Chondrocyte (in vitro differentiated cells): ENCODE measurements at regions not wholly inside any gene's neighbourhood (a gene's known extent, or its start where the extent isn't known, plus 50 kb on each side); places are given as distances from the start of the nearest gene placed in this dataset.

ENCODE experiments used
- DNase-seq: peaks from one replicate; pipeline ENCODE4 v3.0.0; 2021; ENCODE audit warnings: mixed read lengths, low spot score
- H3K27ac Mint-ChIP-seq: one replicate; pipeline ENCODE4 v1.8.0; 2021; ENCODE audit warnings: mild to moderate bottlenecking, moderate library complexity, mixed read lengths; ENCODE audit not compliant: unreplicated experiment
- H3K27me3 Mint-ChIP-seq: 2 replicates; pipeline ENCODE4 v1.8.0; 2021; ENCODE audit warnings: low read depth, mixed read lengths
- H3K36me3 Mint-ChIP-seq: 2 replicates; pipeline ENCODE4 v1.8.0; 2021; ENCODE audit warnings: low read depth, mixed read lengths
- H3K4me1 Mint-ChIP-seq: 2 replicates; pipeline ENCODE4 v1.8.0; 2021; ENCODE audit warnings: low read depth, mild to moderate bottlenecking, mixed read lengths
- H3K4me3 Mint-ChIP-seq: one replicate; pipeline ENCODE4 v1.8.0; 2021; ENCODE audit warnings: mild to moderate bottlenecking, moderate library complexity, mixed read lengths; ENCODE audit not compliant: unreplicated experiment
- H3K9me3 Mint-ChIP-seq: 2 replicates; pipeline ENCODE4 v1.8.0; 2021; ENCODE audit warnings: low read depth, mixed read lengths
- CTCF ChIP-seq: fragments of 200-600 bp; sonication (generic); IDR thresholded peaks from 2 replicates; pipeline ENCODE4 v1.5.0; 2021; ENCODE audit warnings: antibody characterized with exemption, mild to moderate bottlenecking, moderate library complexity

GRCh38 chr4:181503687-181504390, 739.4 kb upstream of the TENM3 start:
- Mint-ChIP-seq H3K27me3 (peaks cover 8% of the 10 kb centered on the region), H3K4me3 (no peak overlapping the region), H3K36me3 (no peaks in the 10 kb centered on the region), H3K9me3 (no peaks in the 10 kb centered on the region), H3K27ac (no peak overlapping the region), H3K4me1 (no peaks in the 10 kb centered on the region)
- no peak for DNase-seq
- no peak for TF ChIP-seq CTCF

- Mint-ChIP-seq H3K4me1 (no peaks in the 10 kb centered on the region), H3K36me3 (no peaks in the 10 kb centered on the region), H3K9me3 (no peaks in the 10 kb centered on the region), H3K27me3 (peaks cover 8% of the 10 kb centered on the region), H3K27ac (no peak overlapping the region), H3K4me3 (no peak overlapping the region)
- no peak for DNase-seq
- no peak for TF ChIP-seq CTCF
Measured at GRCh38 chr4:181504924-181505323, 738.3 kb upstream of the TENM3 start.

- Mint-ChIP-seq H3K9me3 (no peaks in the 10 kb centered on the region), H3K36me3 (no peaks in the 10 kb centered on the region), H3K27ac (no peak overlapping the region), H3K4me1 (no peaks in the 10 kb centered on the region), H3K27me3 (peaks cover 6% of the 10 kb centered on the region), H3K4me3 (no peak overlapping the region)
- no peak for DNase-seq
- no peak for TF ChIP-seq CTCF
Measured at GRCh38 chr4:181507180-181507835, 735.9 kb upstream of the TENM3 start.

GRCh38 chr4:181507938-181508337, 735.3 kb upstream of the TENM3 start:
- Mint-ChIP-seq H3K4me1 (no peaks in the 10 kb centered on the region), H3K27ac (no peak overlapping the region), H3K4me3 (no peak overlapping the region), H3K9me3 (no peaks in the 10 kb centered on the region), H3K36me3 (no peaks in the 10 kb centered on the region), H3K27me3 (peaks cover 4% of the 10 kb centered on the region)
- no peak for DNase-seq
- no peak for TF ChIP-seq CTCF

- Mint-ChIP-seq H3K27me3 (peaks cover 4% of the 10 kb centered on the region), H3K27ac (no peak overlapping the region), H3K4me1 (no peaks in the 10 kb centered on the region), H3K4me3 (no peak overlapping the region), H3K9me3 (no peaks in the 10 kb centered on the region), H3K36me3 (no peaks in the 10 kb centered on the region)
- no peak for TF ChIP-seq CTCF
- no peak for DNase-seq
Measured at GRCh38 chr4:181508601-181509000, 734.6 kb upstream of the TENM3 start.
